Activated T-cell treated with anti-CD3 and anti-CD28 coated beads, Interleukin-2, amount 50 U/mL, for 72 hours (primary cell): ENCODE measurements at regions not wholly inside any gene's neighbourhood (a gene's known extent, or its start where the extent isn't known, plus 50 kb on each side); places are given as distances from the start of the nearest gene placed in this dataset.

Experiments
- ATAC-seq, 2 donors: fragments of 150-1000 bp; cut with Tn5 transposase; replicated peaks in 1 of 2; 2 replicates each; pipeline ENCODE4 v1.10.0; 2021; ENCODE audit warnings: moderate library complexity in 2 of 2, mild to moderate bottlenecking in 1 of 2
- DNase-seq, 2 donors: peaks; one replicate each; pipeline ENCODE4 v3.0.0; 2021 to 2022; ENCODE audit warnings: mixed read lengths in 1 of 2
- H3K27ac Mint-ChIP-seq: one replicate; pipeline ENCODE4 v1.8.0; 2022; ENCODE audit warnings: mild to moderate bottlenecking, moderate library complexity, mixed read lengths
- H3K27me3 Mint-ChIP-seq: one replicate; pipeline ENCODE4 v1.8.0; 2022; ENCODE audit warnings: low read depth, mixed read lengths
- H3K36me3 Mint-ChIP-seq, 2 donors: one replicate each; pipeline ENCODE4 v1.8.0; 2022; ENCODE audit warnings: mixed read lengths in 2 of 2, mild to moderate bottlenecking in 1 of 2; ENCODE audit not compliant: insufficient read depth in 2 of 2
- H3K4me1 Mint-ChIP-seq: one replicate; pipeline ENCODE4 v1.8.0; 2022; ENCODE audit warnings: low read depth, mixed read lengths
- H3K4me3 Mint-ChIP-seq, 2 donors: one replicate each; pipeline ENCODE4 v1.8.0; 2022; ENCODE audit warnings: mild to moderate bottlenecking in 2 of 2, mixed read lengths in 2 of 2, moderate library complexity in 2 of 2
- H3K9me3 Mint-ChIP-seq, 2 donors: one replicate each; pipeline ENCODE4 v1.8.0; 2022; ENCODE audit warnings: mixed read lengths in 2 of 2

GRCh38 chr2:147636886-147637285 is 207.9 kb upstream of the ACVR2A start:
- Mint-ChIP-seq H3K9me3 (peaks cover 0 to 4% of the 10 kb centered on the region in 2 donors), H3K27me3 (no peaks in the 10 kb centered on the region), H3K36me3 (no peaks in the 10 kb centered on the region)

GRCh38 chr2:147636238-147636882 is 208.5 kb upstream of the ACVR2A start:
- no peak for DNase-seq
- H3K9me3 Mint-ChIP-seq, result no peaks in the 10 kb centered on the region
- no peak for ATAC-seq

More at GRCh38 chr2:147636886-147637285, 207.9 kb upstream of the ACVR2A start:
- H3K4me3 Mint-ChIP-seq, result no peak overlapping the region
- H3K4me1 Mint-ChIP-seq, result peaks cover 22% of the 10 kb centered on the region
- no peak for DNase-seq
- no peak for ATAC-seq
- H3K27ac Mint-ChIP-seq, result no peak overlapping the region

GRCh38 chr2:147634826-147635225 is 210.0 kb upstream of the ACVR2A start:
- no peak for DNase-seq
- H3K4me3 Mint-ChIP-seq, result no peak overlapping the region
- no peak for ATAC-seq
- H3K27me3 Mint-ChIP-seq, result no peaks in the 10 kb centered on the region
- H3K36me3 Mint-ChIP-seq, result no peaks in the 10 kb centered on the region
- H3K4me1 Mint-ChIP-seq, result peaks cover 40% of the 10 kb centered on the region
- H3K27ac Mint-ChIP-seq, result no peak overlapping the region
- H3K9me3 Mint-ChIP-seq, result peaks cover 0 to 2% of the 10 kb centered on the region in 2 donors

More at GRCh38 chr2:147636238-147636882, 208.5 kb upstream of the ACVR2A start:
- no peak overlapping the region for H3K4me3 Mint-ChIP-seq
- H3K27me3 Mint-ChIP-seq, result no peaks in the 10 kb centered on the region
- peaks cover 27% of the 10 kb centered on the region for H3K4me1 Mint-ChIP-seq
- no peaks in the 10 kb centered on the region for H3K36me3 Mint-ChIP-seq
- no peak overlapping the region for H3K27ac Mint-ChIP-seq

- Mint-ChIP-seq H3K4me1 (peaks cover 53% of the 10 kb centered on the region), H3K4me3 (no peak overlapping the region), H3K27ac (no peak overlapping the region), H3K36me3 (no peaks in the 10 kb centered on the region), H3K27me3 (no peaks in the 10 kb centered on the region), H3K9me3 (peaks cover 0 to 2% of the 10 kb centered on the region in 2 donors)
- no peak for ATAC-seq
- DNase-seq, result no peak
Observed at GRCh38 chr2:147632198-147632597, 212.6 kb upstream of the ACVR2A start.

- H3K36me3 Mint-ChIP-seq, result no peaks in the 10 kb centered on the region
- H3K4me1 Mint-ChIP-seq, result peaks cover 57% of the 10 kb centered on the region
- H3K9me3 Mint-ChIP-seq, result peaks cover 0 to 2% of the 10 kb centered on the region in 2 donors
- ATAC-seq (no peak), DNase-seq (no peak)
- no peaks in the 10 kb centered on the region for H3K27me3 Mint-ChIP-seq
- no peak overlapping the region for H3K27ac Mint-ChIP-seq
- peak overlapping the region in 1 of 2 donors; percentile 16 for H3K4me3 Mint-ChIP-seq
Observed at GRCh38 chr2:147631294-147631693, 213.5 kb upstream of the ACVR2A start.

- peak; percentile 3 to 7 for DNase-seq
- Mint-ChIP-seq H3K36me3 (no peaks in the 10 kb centered on the region), H3K9me3 (peaks cover 0 to 2% of the 10 kb centered on the region in 2 donors), H3K27me3 (no peaks in the 10 kb centered on the region), H3K4me1 (peaks cover 50% of the 10 kb centered on the region), H3K27ac (peak overlapping the region; percentile 40), H3K4me3 (peak overlapping the region; percentile 9 to 16)
- peak; percentile 75 to 80 for ATAC-seq
Observed at GRCh38 chr2:147630585-147630984, 214.2 kb upstream of the ACVR2A start.

- Mint-ChIP-seq H3K4me1 (peaks cover 54% of the 10 kb centered on the region), H3K9me3 (peaks cover 0 to 2% of the 10 kb centered on the region in 2 donors), H3K4me3 (peak overlapping the region; percentile 5 to 20), H3K27ac (peak overlapping the region; percentile 84), H3K27me3 (no peaks in the 10 kb centered on the region), H3K36me3 (peaks cover 0 to 2% of the 10 kb centered on the region in 2 donors)
- DNase-seq (no peak), ATAC-seq (peak in 1 of 2 donors; percentile 26)
Observed at GRCh38 chr2:147628971-147629421, 215.8 kb upstream of the ACVR2A start.

GRCh38 chr2:147623328-147623727 is 221.5 kb upstream of the ACVR2A start:
- Mint-ChIP-seq H3K27me3 (no peaks in the 10 kb centered on the region), H3K9me3 (no peaks in the 10 kb centered on the region), H3K27ac (no peak overlapping the region), H3K4me1 (peaks cover 37% of the 10 kb centered on the region), H3K36me3 (peaks cover 0 to 2% of the 10 kb centered on the region in 2 donors), H3K4me3 (peak overlapping the region; percentile 30 to 45)
- peak; percentile 100 for ATAC-seq
- peak; percentile 12 to 17 for DNase-seq

GRCh38 chr2:147621656-147622197 is 223.1 kb upstream of the ACVR2A start:
- H3K4me3 Mint-ChIP-seq, result no peak overlapping the region
- H3K27me3 Mint-ChIP-seq, result no peaks in the 10 kb centered on the region
- H3K9me3 Mint-ChIP-seq, result no peaks in the 10 kb centered on the region
- H3K36me3 Mint-ChIP-seq, result peaks cover 0 to 2% of the 10 kb centered on the region in 2 donors
- peaks cover 26% of the 10 kb centered on the region for H3K4me1 Mint-ChIP-seq
- no peak for ATAC-seq
- H3K27ac Mint-ChIP-seq, result no peak overlapping the region
- DNase-seq, result no peak

- H3K9me3 Mint-ChIP-seq, result no peaks in the 10 kb centered on the region
- DNase-seq (no peak), ATAC-seq (no peak)
- H3K36me3 Mint-ChIP-seq, result peaks cover 0 to 2% of the 10 kb centered on the region in 2 donors
- no peak overlapping the region for H3K4me3 Mint-ChIP-seq
- H3K27me3 Mint-ChIP-seq, result no peaks in the 10 kb centered on the region
- H3K27ac Mint-ChIP-seq, result no peak overlapping the region
- H3K4me1 Mint-ChIP-seq, result peaks cover 26% of the 10 kb centered on the region
Observed at GRCh38 chr2:147619808-147620207, 225.0 kb upstream of the ACVR2A start.

GRCh38 chr2:147615726-147616125 is 229.1 kb upstream of the ACVR2A start:
- no peaks in the 10 kb centered on the region for H3K36me3 Mint-ChIP-seq
- DNase-seq (no peak), ATAC-seq (no peak)
- no peaks in the 10 kb centered on the region for H3K27me3 Mint-ChIP-seq
- no peaks in the 10 kb centered on the region for H3K9me3 Mint-ChIP-seq
- no peak overlapping the region for H3K27ac Mint-ChIP-seq
- no peaks in the 10 kb centered on the region for H3K4me1 Mint-ChIP-seq
- H3K4me3 Mint-ChIP-seq, result no peak overlapping the region

GRCh38 chr2:147614979-147615470 is 229.8 kb upstream of the ACVR2A start:
- no peak for DNase-seq
- Mint-ChIP-seq H3K9me3 (peaks cover 0 to 3% of the 10 kb centered on the region in 2 donors), H3K4me3 (no peak overlapping the region), H3K27ac (no peak overlapping the region), H3K36me3 (no peaks in the 10 kb centered on the region), H3K27me3 (no peaks in the 10 kb centered on the region), H3K4me1 (no peaks in the 10 kb centered on the region)
- ATAC-seq, result no peak

GRCh38 chr2:147614471-147614870 is 230.4 kb upstream of the ACVR2A start:
- DNase-seq (no peak), ATAC-seq (no peak)
- H3K9me3 Mint-ChIP-seq, result peaks cover 0 to 3% of the 10 kb centered on the region in 2 donors
- no peaks in the 10 kb centered on the region for H3K4me1 Mint-ChIP-seq
- H3K36me3 Mint-ChIP-seq, result no peaks in the 10 kb centered on the region
- H3K4me3 Mint-ChIP-seq, result no peak overlapping the region
- H3K27ac Mint-ChIP-seq, result no peak overlapping the region
- H3K27me3 Mint-ChIP-seq, result no peaks in the 10 kb centered on the region
